ENCODE measurements at regions not wholly inside any gene's neighbourhood (a gene's known extent, or its start where the extent isn't known, plus 50 kb on each side); places are given as distances from the start of the nearest gene placed in this dataset.

DNA sequence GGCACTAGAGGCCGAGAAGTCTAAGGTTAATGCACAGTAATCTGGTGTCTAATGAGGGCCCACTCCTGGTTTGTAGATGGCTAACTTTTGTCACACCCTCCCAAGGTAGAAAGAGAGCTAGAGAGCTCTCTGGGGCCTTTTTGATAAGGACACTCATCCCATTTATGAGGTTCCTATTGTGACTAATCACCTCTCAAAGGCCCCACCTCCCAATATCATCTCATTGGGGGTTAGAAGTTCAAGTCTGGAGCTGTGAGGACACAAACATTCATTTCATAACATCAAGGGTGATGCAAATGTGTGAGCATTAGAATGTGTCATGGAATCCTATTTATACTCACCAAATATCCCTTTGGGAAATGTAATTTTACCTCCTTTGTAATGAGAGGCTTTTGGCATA is 79.2 kb upstream of the SLC10A2 start:
- TF ChIP-seq, protein P1, sequence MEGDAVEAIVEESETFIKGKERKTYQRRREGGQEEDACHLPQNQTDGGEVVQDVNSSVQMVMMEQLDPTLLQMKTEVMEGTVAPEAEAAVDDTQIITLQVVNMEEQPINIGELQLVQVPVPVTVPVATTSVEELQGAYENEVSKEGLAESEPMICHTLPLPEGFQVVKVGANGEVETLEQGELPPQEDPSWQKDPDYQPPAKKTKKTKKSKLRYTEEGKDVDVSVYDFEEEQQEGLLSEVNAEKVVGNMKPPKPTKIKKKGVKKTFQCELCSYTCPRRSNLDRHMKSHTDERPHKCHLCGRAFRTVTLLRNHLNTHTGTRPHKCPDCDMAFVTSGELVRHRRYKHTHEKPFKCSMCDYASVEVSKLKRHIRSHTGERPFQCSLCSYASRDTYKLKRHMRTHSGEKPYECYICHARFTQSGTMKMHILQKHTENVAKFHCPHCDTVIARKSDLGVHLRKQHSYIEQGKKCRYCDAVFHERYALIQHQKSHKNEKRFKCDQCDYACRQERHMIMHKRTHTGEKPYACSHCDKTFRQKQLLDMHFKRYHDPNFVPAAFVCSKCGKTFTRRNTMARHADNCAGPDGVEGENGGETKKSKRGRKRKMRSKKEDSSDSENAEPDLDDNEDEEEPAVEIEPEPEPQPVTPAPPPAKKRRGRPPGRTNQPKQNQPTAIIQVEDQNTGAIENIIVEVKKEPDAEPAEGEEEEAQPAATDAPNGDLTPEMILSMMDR (IDR thresholded peaks at IDR 0.05; ENCODE audit: low read depth, low read length), result no peak
- no peak for TF ChIP-seq POLR2A (IDR thresholded peaks at IDR 0.05; ENCODE audit: extremely low read depth, insufficient read length)

All from NB4 (cell line).